GM12878 (cell line): ENCODE measurements at regions not wholly inside any gene's neighbourhood (a gene's known extent, or its start where the extent isn't known, plus 50 kb on each side); places are given as distances from the start of the nearest gene placed in this dataset.

Source experiments
- ATAC-seq: fragments of 200-7000 bp; cut with Tn5 transposase; 3 replicates; pipeline ENCODE4 v1.9.1; 2020; ENCODE audit warnings: mild to moderate bottlenecking, moderate library complexity
- BruUV-seq: library from RNA; stranded (reverse); fragments of 400-500 nt; replicated peaks from 2 replicates; lab custom pipeline; 2021; lab: Mats Ljungman, UMichigan
- CTCF ChIA-PET: fragments of 300-600 bp; sonication (Branson Sonifier 250); formaldehyde crosslinking; extraction: SDS; loops from one replicate; lab custom pipeline; 2021; ENCODE audit warnings: inconsistent platforms; lab: Yijun Ruan, JAX
- POLR2A ChIA-PET: fragments of 350-600 bp; formaldehyde crosslinking; extraction: SDS; loops from one replicate; lab custom pipeline; 2021; ENCODE audit warnings: inconsistent platforms; lab: Charles Lee
- RAD21 ChIA-PET: fragments of 300-600 bp; sonication (Branson Sonifier 250); formaldehyde crosslinking; loops from one replicate; lab custom pipeline; 2023; ENCODE audit warnings: antibody characterized with exemption; ENCODE audit not compliant: unreplicated experiment; lab: Charles Lee
- SMC1A ChIA-PET: fragments of 300-600 bp; sonication (Branson Sonifier 250); formaldehyde crosslinking; loops from one replicate; lab custom pipeline; 2023; ENCODE audit not compliant: unreplicated experiment, uncharacterized antibody; lab: Charles Lee
- DNase-seq: peaks from one replicate; pipeline ENCODE4 v3.0.0-alpha.2; 2011; ENCODE audit warnings: low read depth, low spot score
- FAIRE-seq: peaks from 3 replicates; lab custom pipeline; 2011; peaks lifted over from hg19 to GRCh38; lab: Jason Lieb, UNC
- H2AFZ ChIP-seq: 2 replicates; pipeline ENCODE4 v1.6.0; 2011; ENCODE audit warnings: low read depth, low read length, control low read depth; ENCODE audit not compliant: control insufficient read depth
- H3K27ac ChIP-seq: 2 replicates; pipeline ENCODE4 v1.5.1; 2011; ENCODE audit warnings: control low read depth; ENCODE audit not compliant: control insufficient read depth, insufficient read depth
- H3K27me3 ChIP-seq, 2 experiments: replicated peaks in 1 of 2; 2 replicates each; pipeline versions ENCODE4 v1.6.0 to v1.6.1; 2011; ENCODE audit warnings: low read length in 1 of 2; ENCODE audit not compliant: control insufficient read depth in 2 of 2, insufficient read depth in 2 of 2
- H3K36me3 ChIP-seq, 2 experiments: 2 replicates each; pipeline ENCODE4 v1.5.1; 2011; ENCODE audit warnings: low read length in 1 of 2; ENCODE audit not compliant: control insufficient read depth in 2 of 2, insufficient read depth in 2 of 2
- H3K4me1 ChIP-seq: 2 replicates; pipeline ENCODE4 v1.6.1; 2011; ENCODE audit warnings: mild to moderate bottlenecking, low read length, moderate library complexity, mixed read lengths; ENCODE audit not compliant: control insufficient read depth, insufficient read depth
- H3K4me2 ChIP-seq: 2 replicates; pipeline ENCODE4 v1.6.0; 2011; ENCODE audit warnings: control low read depth; ENCODE audit not compliant: control insufficient read depth, insufficient read depth
- H3K4me3 ChIP-seq: fragments of 200-600 bp; sonication (generic); 2 replicates; pipeline ENCODE4 v1.5.1; 2016
- H3K79me2 ChIP-seq: 2 replicates; pipeline ENCODE4 v1.6.0; 2011; ENCODE audit warnings: low read length; ENCODE audit not compliant: control insufficient read depth, insufficient read depth
- H3K9ac ChIP-seq: 2 replicates; pipeline ENCODE4 v1.8.0; 2011; ENCODE audit warnings: low read length, control low read depth, mixed read lengths; ENCODE audit not compliant: control insufficient read depth, insufficient read depth
- H3K9me3 ChIP-seq: replicated peaks from 3 replicates; pipeline ENCODE4 v1.5.1; 2011; ENCODE audit warnings: mild to moderate bottlenecking, low read length; ENCODE audit not compliant: control insufficient read depth, insufficient read depth
- H4K20me1 ChIP-seq: 2 replicates; pipeline ENCODE4 v1.6.0; 2011; ENCODE audit not compliant: control insufficient read depth, insufficient read depth
- BCL11A ChIP-seq: IDR thresholded peaks from 2 replicates; pipeline ENCODE4 v1.6.1; 2011; ENCODE audit warnings: low read depth, low read length
- BHLHE40 ChIP-seq, 2 experiments: fragments of 450-650 bp in 1 of 2; IDR thresholded peaks; 2 replicates each; pipeline ENCODE4 v1.6.1; 2011 to 2017; ENCODE audit warnings: low read depth in 2 of 2, borderline replicate concordance in 1 of 2, improper control_type of control experiment in 1 of 2, low read length in 1 of 2, mild to moderate bottlenecking in 1 of 2
- BMI1 ChIP-seq: fragments of 450-650 bp; IDR thresholded peaks from 2 replicates; pipeline ENCODE4 v1.6.1; 2016; ENCODE audit warnings: mild to moderate bottlenecking, moderate library complexity, borderline replicate concordance
- CBFB ChIP-seq: IDR thresholded peaks from 2 replicates; pipeline ENCODE4 v1.6.1; 2016; ENCODE audit warnings: antibody characterized with exemption, low read depth
- FOS ChIP-seq: IDR thresholded peaks from 3 replicates; pipeline ENCODE4 v1.6.1; 2011; ENCODE audit warnings: borderline replicate concordance; ENCODE audit not compliant: insufficient read length; ENCODE audit errors: extremely low read depth
- KLF5 ChIP-seq: fragments of 450-650 bp; IDR thresholded peaks from 2 replicates; pipeline ENCODE4 v1.6.1; 2014; ENCODE audit warnings: mild to moderate bottlenecking; ENCODE audit not compliant: partially characterized antibody
- NR2F1 ChIP-seq: fragments of 450-650 bp; conservative IDR thresholded peaks from 2 replicates; pipeline ENCODE4 v1.6.1; 2017; ENCODE audit warnings: mild to moderate bottlenecking
- RBBP5 ChIP-seq: fragments of 200-600 bp; sonication (generic); conservative IDR thresholded peaks from 2 replicates; pipeline ENCODE4 v1.6.1; 2016
- SPI1 ChIP-seq: IDR thresholded peaks from 2 replicates; pipeline ENCODE4 v1.6.1; 2011; ENCODE audit warnings: low read depth, mild to moderate bottlenecking, low read length, moderate library complexity, borderline replicate concordance; ENCODE audit not compliant: insufficient read depth
- ZBED1 ChIP-seq: IDR thresholded peaks from 2 replicates; pipeline ENCODE4 v1.6.1; 2016; ENCODE audit warnings: borderline replicate concordance
- ZNF384 ChIP-seq: IDR thresholded peaks from 2 replicates; pipeline ENCODE4 v1.6.1; 2012; ENCODE audit warnings: low read depth, mild to moderate bottlenecking, low read length, improper control_type of control experiment, borderline replicate concordance
- ZNF622 ChIP-seq: fragments of 450-650 bp; IDR thresholded peaks from 2 replicates; pipeline ENCODE4 v1.6.1; 2017; ENCODE audit warnings: mild to moderate bottlenecking, inconsistent platforms
- ZSCAN29 ChIP-seq: fragments of 450-650 bp; IDR thresholded peaks from 2 replicates; pipeline ENCODE4 v1.6.1; 2017; ENCODE audit warnings: mild to moderate bottlenecking, moderate library complexity
- WGBS: methylation state at CpG from one replicate; pipeline ENCODE4 v1.1.6; 2016; ENCODE audit warnings: low lambda C conversion rate; ENCODE audit not compliant: insufficient replicate concordance, insufficient coverage; ENCODE audit errors: missing lambda C conversion rate; 5-methylcytosine and 5-hydroxymethylcytosine counted together
- in situ Hi-C: fragments of 300-500 bp; cut with MboI; formaldehyde crosslinking; loops from 9 replicates; pipeline ENCODE4 v1.14.3; 2018; ENCODE audit warnings: mixed read lengths
- intact Hi-C: fragments of 100-400 bp; cut with micrococcal nuclease; formaldehyde crosslinking; loops from one replicate; pipeline ENCODE4 v1.14.2; 2022; ENCODE audit not compliant: unreplicated experiment
- TF ChIP-seq, protein P1 (sequence below): fragments of 450-650 bp; IDR thresholded peaks from 2 replicates; pipeline ENCODE4 v1.6.1; 2016; ENCODE audit warnings: mild to moderate bottlenecking
- TF ChIP-seq, protein P2 (sequence below): IDR thresholded peaks from 2 replicates; pipeline ENCODE4 v1.6.1; 2011; ENCODE audit warnings: borderline replicate concordance, low read depth, mild to moderate bottlenecking, moderate library complexity, mixed read lengths, low read length; ENCODE audit not compliant: insufficient read depth; ENCODE audit errors: extremely low read length
- TF ChIP-seq, protein P3 (sequence below): fragments of 150-350 bp; IDR thresholded peaks from 2 replicates; pipeline ENCODE4 v1.6.1; 2014; ENCODE audit warnings: mild to moderate bottlenecking, low read depth, low read length
- TF ChIP-seq, protein P4 (sequence below): fragments of 150-350 bp; IDR thresholded peaks from 2 replicates; pipeline ENCODE4 v1.6.1; 2016; ENCODE audit warnings: low read depth, low read length

DNA sequence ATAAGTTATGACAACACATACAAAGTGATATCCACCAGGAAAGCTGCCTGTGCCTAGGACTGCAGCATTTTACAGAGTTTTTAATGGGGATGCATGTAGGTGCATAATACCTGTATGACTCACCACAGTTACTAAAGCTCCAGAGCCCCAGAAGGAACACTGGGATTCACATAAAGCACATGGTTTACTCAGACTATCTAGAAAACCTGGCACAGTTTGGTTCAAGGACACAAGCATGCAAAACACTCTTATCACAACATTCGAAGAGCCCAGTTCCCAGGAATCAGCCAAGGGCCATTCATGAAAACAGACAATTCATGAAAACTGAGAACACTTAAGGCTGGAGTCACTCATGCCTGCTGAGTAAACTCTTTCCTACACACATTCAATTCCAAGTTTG lies 261.0 kb downstream of the PYDC2 start:
- in situ Hi-C loops (no loop called here), intact Hi-C loops (no loop called here)
- Histone ChIP-seq H3K9me3 (no peaks in the 10 kb centered on the region), H4K20me1 (no peaks in the 10 kb centered on the region), H3K4me2 (no peak overlapping the region), H3K79me2 (no peaks in the 10 kb centered on the region), H3K27ac (no peak overlapping the region), H3K9ac (no peak overlapping the region), H3K27me3 (no peaks in the 10 kb centered on the region), H2AFZ (no peak overlapping the region), H3K4me1 (no peaks in the 10 kb centered on the region), H3K36me3 (no peaks in the 10 kb centered on the region), H3K4me3 (no peak overlapping the region)
- 0% methylated on average over 1 of the region's 1 CpG for WGBS
- ChIA-PET CTCF (no interaction called here), RAD21 (no interaction called here), SMC1A (no interaction called here), POLR2A (no interaction called here)
- ATAC-seq (no peak), DNase-seq (no peak), FAIRE-seq (peak; percentile 59)
- BruUV-seq, result no TSS peak
- TF ChIP-seq FOS (no peak), RBBP5 (no peak), CBFB (no peak), KLF5 (no peak), ZNF384 (no peak), BMI1 (no peak), ZSCAN29 (no peak), SPI1 (no peak), ZBED1 (no peak), NR2F1 (no peak), BCL11A (no peak), ZNF622 (no peak), BHLHE40 (IDR thresholded peaks at IDR 0.05; ENCODE audit: borderline replicate concordance in 1 of 2, low read depth in 2 of 2, low read length in 1 of 2) (no peak)
- TF ChIP-seq, protein P1, sequence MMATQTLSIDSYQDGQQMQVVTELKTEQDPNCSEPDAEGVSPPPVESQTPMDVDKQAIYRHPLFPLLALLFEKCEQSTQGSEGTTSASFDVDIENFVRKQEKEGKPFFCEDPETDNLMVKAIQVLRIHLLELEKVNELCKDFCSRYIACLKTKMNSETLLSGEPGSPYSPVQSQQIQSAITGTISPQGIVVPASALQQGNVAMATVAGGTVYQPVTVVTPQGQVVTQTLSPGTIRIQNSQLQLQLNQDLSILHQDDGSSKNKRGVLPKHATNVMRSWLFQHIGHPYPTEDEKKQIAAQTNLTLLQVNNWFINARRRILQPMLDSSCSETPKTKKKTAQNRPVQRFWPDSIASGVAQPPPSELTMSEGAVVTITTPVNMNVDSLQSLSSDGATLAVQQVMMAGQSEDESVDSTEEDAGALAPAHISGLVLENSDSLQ, result no peak
- TF ChIP-seq, protein P2, sequence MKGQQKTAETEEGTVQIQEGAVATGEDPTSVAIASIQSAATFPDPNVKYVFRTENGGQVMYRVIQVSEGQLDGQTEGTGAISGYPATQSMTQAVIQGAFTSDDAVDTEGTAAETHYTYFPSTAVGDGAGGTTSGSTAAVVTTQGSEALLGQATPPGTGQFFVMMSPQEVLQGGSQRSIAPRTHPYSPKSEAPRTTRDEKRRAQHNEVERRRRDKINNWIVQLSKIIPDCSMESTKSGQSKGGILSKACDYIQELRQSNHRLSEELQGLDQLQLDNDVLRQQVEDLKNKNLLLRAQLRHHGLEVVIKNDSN, result no peak
- TF ChIP-seq, protein P3, sequence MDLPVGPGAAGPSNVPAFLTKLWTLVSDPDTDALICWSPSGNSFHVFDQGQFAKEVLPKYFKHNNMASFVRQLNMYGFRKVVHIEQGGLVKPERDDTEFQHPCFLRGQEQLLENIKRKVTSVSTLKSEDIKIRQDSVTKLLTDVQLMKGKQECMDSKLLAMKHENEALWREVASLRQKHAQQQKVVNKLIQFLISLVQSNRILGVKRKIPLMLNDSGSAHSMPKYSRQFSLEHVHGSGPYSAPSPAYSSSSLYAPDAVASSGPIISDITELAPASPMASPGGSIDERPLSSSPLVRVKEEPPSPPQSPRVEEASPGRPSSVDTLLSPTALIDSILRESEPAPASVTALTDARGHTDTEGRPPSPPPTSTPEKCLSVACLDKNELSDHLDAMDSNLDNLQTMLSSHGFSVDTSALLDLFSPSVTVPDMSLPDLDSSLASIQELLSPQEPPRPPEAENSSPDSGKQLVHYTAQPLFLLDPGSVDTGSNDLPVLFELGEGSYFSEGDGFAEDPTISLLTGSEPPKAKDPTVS, result no peak
- TF ChIP-seq, protein P4, sequence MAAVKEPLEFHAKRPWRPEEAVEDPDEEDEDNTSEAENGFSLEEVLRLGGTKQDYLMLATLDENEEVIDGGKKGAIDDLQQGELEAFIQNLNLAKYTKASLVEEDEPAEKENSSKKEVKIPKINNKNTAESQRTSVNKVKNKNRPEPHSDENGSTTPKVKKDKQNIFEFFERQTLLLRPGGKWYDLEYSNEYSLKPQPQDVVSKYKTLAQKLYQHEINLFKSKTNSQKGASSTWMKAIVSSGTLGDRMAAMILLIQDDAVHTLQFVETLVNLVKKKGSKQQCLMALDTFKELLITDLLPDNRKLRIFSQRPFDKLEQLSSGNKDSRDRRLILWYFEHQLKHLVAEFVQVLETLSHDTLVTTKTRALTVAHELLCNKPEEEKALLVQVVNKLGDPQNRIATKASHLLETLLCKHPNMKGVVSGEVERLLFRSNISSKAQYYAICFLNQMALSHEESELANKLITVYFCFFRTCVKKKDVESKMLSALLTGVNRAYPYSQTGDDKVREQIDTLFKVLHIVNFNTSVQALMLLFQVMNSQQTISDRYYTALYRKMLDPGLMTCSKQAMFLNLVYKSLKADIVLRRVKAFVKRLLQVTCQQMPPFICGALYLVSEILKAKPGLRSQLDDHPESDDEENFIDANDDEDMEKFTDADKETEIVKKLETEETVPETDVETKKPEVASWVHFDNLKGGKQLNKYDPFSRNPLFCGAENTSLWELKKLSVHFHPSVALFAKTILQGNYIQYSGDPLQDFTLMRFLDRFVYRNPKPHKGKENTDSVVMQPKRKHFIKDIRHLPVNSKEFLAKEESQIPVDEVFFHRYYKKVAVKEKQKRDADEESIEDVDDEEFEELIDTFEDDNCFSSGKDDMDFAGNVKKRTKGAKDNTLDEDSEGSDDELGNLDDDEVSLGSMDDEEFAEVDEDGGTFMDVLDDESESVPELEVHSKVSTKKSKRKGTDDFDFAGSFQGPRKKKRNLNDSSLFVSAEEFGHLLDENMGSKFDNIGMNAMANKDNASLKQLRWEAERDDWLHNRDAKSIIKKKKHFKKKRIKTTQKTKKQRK, result no peak
